Stomach (tissue), 8 donors: ENCODE measurements at regions not wholly inside any gene's neighbourhood (a gene's known extent, or its start where the extent isn't known, plus 50 kb on each side); places are given as distances from the start of the nearest gene placed in this dataset.

ENCODE experiments used
- DNase-seq, 2 donors: peaks; one replicate each; pipeline versions ENCODE4 v3.0.0 to v3.0.0-alpha.2; 2013 to 2019
- H3K27ac ChIP-seq, 5 donors: fragments of 200-600 bp in 4 of 5; sonication (generic) in 4 of 5; one replicate each; pipeline ENCODE4 v1.5.1; 2013 to 2019; ENCODE audit warnings: mild to moderate bottlenecking in 1 of 5, moderate library complexity in 1 of 5
- H3K27me3 ChIP-seq, 3 donors: fragments of 200-600 bp; sonication (generic); one replicate each; pipeline ENCODE4 v1.5.1; 2017 to 2019; ENCODE audit warnings: mixed run types in 1 of 3
- H3K36me3 ChIP-seq, 4 donors: fragments of 200-600 bp; sonication (generic); 1 replicate in 3 of 4; 2 replicates in 1 of 4; pipeline ENCODE4 v1.5.1; 2016 to 2019
- H3K4me1 ChIP-seq, 4 donors: fragments of 200-600 bp; sonication (generic); one replicate each; pipeline ENCODE4 v1.5.1; 2016 to 2019
- H3K4me3 ChIP-seq, 4 donors: fragments of 200-600 bp; sonication (generic) in 3 of 4; one replicate each; pipeline ENCODE4 v1.5.1; 2016 to 2019; ENCODE audit warnings: mild to moderate bottlenecking in 1 of 4
- H3K9me3 ChIP-seq, 4 donors: fragments of 200-600 bp; sonication (generic); one replicate each; pipeline ENCODE4 v1.5.1; 2016 to 2019
- EP300 ChIP-seq: sonication (generic); formaldehyde crosslinking; IDR thresholded peaks from one replicate; pipeline ENCODE4 v1.6.1; 2017; ENCODE audit warnings: antibody characterized with exemption
- POLR2A ChIP-seq, 4 donors: fragments of 450-650 bp; IDR thresholded peaks; one replicate each; pipeline ENCODE4 v1.6.1; 2016; ENCODE audit warnings: antibody characterized with exemption in 4 of 4, control low read depth in 2 of 4, mild to moderate bottlenecking in 1 of 4, moderate library complexity in 1 of 4
- POLR2AphosphoS5 ChIP-seq, 3 donors: sonication (generic); formaldehyde crosslinking; IDR thresholded peaks; one replicate each; pipeline ENCODE4 v1.6.1; 2016; ENCODE audit warnings: antibody characterized with exemption in 3 of 3
- WGBS, 5 donors: extraction: QIAGEN DNeasy Blood & Tissue Kit in 3 of 5; methylation state at CpG; one replicate each; pipeline versions ENCODE4 v1.1.5 to v1.1.7; 2013 to 2018; 5-methylcytosine and 5-hydroxymethylcytosine counted together
- intact Hi-C: fragments of 100-400 bp; cut with DNase I; formaldehyde crosslinking; loops from one replicate; pipeline ENCODE4 v1.15.1; 2023; ENCODE audit warnings: low total_unique reads
- TF ChIP-seq, protein P1 (sequence below), 7 experiments: fragments of 450-650 bp in 4 of 7; fragments of 200-600 bp in 3 of 7; sonication (generic) in 3 of 7; IDR thresholded peaks; one replicate each; pipeline ENCODE4 v1.5.1; 2016 to 2019; ENCODE audit warnings: antibody characterized with exemption in 7 of 7, control low read depth in 2 of 7, mild to moderate bottlenecking in 1 of 7
- donor health status: healthy with polysubstance abuse.
- donor health status: Bipolar disorder and iron deficiency.
- donor health status: healthy.

DNA sequence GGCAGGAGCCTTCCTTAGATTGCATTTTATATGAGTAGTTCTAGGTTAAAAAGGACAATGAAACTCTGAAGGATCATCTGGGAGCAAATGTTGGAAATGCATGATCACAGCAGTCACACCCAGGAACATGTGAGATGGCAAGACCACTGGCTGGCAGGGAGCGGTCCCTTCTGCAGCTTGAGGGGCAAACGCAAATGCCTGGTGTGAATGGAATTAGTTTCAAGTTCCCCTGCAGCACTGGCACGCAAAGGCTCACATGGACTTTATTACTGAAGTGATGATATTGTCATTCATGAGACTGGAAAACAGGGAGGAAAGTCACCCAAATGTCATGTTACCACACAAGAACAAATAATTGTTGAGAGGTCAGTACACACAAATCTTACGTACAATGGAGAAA is 223.3 kb downstream of the FBXO15 start:
- H3K4me3 ChIP-seq, result no peak overlapping the region
- DNase-seq, result no peak
- no peak for TF ChIP-seq EP300
- TF ChIP-seq POLR2A (IDR thresholded peaks at IDR 0.05), result no peak
- TF ChIP-seq, protein P1, sequence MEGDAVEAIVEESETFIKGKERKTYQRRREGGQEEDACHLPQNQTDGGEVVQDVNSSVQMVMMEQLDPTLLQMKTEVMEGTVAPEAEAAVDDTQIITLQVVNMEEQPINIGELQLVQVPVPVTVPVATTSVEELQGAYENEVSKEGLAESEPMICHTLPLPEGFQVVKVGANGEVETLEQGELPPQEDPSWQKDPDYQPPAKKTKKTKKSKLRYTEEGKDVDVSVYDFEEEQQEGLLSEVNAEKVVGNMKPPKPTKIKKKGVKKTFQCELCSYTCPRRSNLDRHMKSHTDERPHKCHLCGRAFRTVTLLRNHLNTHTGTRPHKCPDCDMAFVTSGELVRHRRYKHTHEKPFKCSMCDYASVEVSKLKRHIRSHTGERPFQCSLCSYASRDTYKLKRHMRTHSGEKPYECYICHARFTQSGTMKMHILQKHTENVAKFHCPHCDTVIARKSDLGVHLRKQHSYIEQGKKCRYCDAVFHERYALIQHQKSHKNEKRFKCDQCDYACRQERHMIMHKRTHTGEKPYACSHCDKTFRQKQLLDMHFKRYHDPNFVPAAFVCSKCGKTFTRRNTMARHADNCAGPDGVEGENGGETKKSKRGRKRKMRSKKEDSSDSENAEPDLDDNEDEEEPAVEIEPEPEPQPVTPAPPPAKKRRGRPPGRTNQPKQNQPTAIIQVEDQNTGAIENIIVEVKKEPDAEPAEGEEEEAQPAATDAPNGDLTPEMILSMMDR (IDR thresholded peaks at IDR 0.05), result no peak
- TF ChIP-seq POLR2AphosphoS5 (IDR thresholded peaks at IDR 0.05), result no peak
- intact Hi-C loops, result no loop called here
- H3K4me1 ChIP-seq, result no peaks in the 10 kb centered on the region
- no peaks in the 10 kb centered on the region for H3K36me3 ChIP-seq
- 75 to 90% (median 79%) methylated on average over 4 of the region's 4 CpGs for WGBS, 5 donors
- H3K27me3 ChIP-seq, result no peaks in the 10 kb centered on the region
- no peaks in the 10 kb centered on the region for H3K9me3 ChIP-seq
- H3K27ac ChIP-seq, result no peak overlapping the region

DNA sequence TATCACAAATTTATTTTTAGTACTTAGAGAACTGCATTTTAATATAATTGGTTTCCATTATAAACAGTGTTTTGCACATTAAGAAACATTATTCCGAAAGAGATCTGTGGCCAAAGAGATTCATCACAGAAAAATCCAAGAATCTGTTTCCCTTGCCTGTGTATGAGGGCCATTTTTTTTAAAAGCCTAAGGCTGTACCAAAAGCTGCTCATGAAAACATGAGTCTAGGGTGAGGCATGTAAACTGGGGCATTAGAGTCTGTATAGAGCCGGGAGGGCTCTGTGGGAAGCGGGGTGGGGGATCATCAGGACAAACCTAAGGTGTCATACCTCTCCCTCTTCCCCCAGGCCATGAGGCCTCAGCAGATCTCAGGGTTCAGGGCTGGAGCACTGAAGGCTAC is 223.8 kb downstream of the FBXO15 start:
- H3K4me3 ChIP-seq, result no peak overlapping the region
- intact Hi-C loops, result no loop called here
- no peak overlapping the region for H3K27ac ChIP-seq
- TF ChIP-seq POLR2AphosphoS5 (IDR thresholded peaks at IDR 0.05) (no peak), EP300 (no peak), POLR2A (IDR thresholded peaks at IDR 0.05) (no peak)
- TF ChIP-seq, protein P1 (IDR thresholded peaks at IDR 0.05), result no peak
- no peaks in the 10 kb centered on the region for H3K27me3 ChIP-seq
- no peaks in the 10 kb centered on the region for H3K4me1 ChIP-seq
- H3K9me3 ChIP-seq, result no peaks in the 10 kb centered on the region
- no peaks in the 10 kb centered on the region for H3K36me3 ChIP-seq
- no peak for DNase-seq
- WGBS, 5 donors, result 70 to 84% (median 83%) methylated on average over 3 of the region's 3 CpGs

DNA sequence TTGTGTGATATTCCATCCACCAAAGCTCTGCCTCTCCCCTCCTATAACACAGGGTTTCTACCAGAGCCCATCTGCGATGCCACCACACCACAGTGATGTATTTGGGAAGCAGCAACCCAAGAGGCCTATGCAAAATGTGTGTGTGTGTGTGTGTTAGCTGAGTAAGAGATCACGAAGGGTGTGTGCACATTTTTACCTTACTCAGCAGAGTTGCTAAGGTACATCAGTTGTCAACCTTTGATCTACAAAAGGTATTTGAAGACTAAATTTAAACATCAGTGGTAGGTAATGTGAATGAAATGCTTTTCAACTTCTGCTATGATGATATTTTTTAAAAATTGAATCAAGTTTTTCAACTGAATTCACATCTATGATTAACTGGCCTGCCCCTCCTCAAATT is 227.6 kb downstream of the FBXO15 start:
- no peaks in the 10 kb centered on the region for H3K9me3 ChIP-seq
- 76 to 84% (median 81%) methylated on average over 2 of the region's 2 CpGs for whole genome bisulfite sequencing, 5 donors
- no peak overlapping the region for H3K4me3 ChIP-seq
- H3K4me1 ChIP-seq, result no peaks in the 10 kb centered on the region
- no peak for DNase-seq
- H3K27me3 ChIP-seq, result no peaks in the 10 kb centered on the region
- H3K36me3 ChIP-seq, result no peaks in the 10 kb centered on the region
- intact Hi-C loops, result no loop called here
- no peak for TF ChIP-seq EP300
- no peak for TF ChIP-seq POLR2AphosphoS5 (IDR thresholded peaks at IDR 0.05)
- TF ChIP-seq POLR2A (IDR thresholded peaks at IDR 0.05), result no peak
- TF ChIP-seq, protein P1 (IDR thresholded peaks at IDR 0.05), result no peak
- no peak overlapping the region for H3K27ac ChIP-seq

DNA sequence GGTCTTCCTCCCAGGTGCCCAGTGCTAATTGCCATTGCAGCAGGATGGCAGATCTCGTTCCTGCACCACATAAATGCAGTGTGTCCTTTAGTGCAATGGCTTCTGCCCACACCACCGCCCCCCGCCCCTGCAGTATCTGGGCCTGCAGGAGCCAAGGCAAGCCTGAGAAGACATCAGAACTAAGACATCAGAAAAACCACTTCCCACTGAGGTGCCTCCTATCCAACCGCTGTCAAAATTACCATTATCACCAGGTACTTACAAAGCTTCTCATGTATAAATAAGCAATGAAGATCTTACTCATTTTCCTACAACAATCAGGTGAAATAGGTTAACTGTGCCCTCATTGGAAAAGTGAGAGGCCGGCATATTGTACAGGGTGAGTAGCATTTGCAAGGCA is 228.8 kb downstream of the FBXO15 start:
- H3K27me3 ChIP-seq, result no peaks in the 10 kb centered on the region
- no peaks in the 10 kb centered on the region for H3K9me3 ChIP-seq
- intact Hi-C loops, result no loop called here
- no peak for TF ChIP-seq EP300
- TF ChIP-seq POLR2AphosphoS5 (IDR thresholded peaks at IDR 0.05), result no peak
- TF ChIP-seq POLR2A (IDR thresholded peaks at IDR 0.05), result no peak
- TF ChIP-seq, protein P1 (IDR thresholded peaks at IDR 0.05), result no peak
- no peak overlapping the region for H3K27ac ChIP-seq
- WGBS, 5 donors, result 82 to 95% (median 87%) methylated on average over 5 of the region's 5 CpGs
- H3K4me1 ChIP-seq, result no peaks in the 10 kb centered on the region
- no peak for DNase-seq
- no peak overlapping the region for H3K4me3 ChIP-seq
- no peaks in the 10 kb centered on the region for H3K36me3 ChIP-seq
